NCI-H526 (cell line): ENCODE measurements at regions not wholly inside any gene's neighbourhood (a gene's known extent, or its start where the extent isn't known, plus 50 kb on each side); places are given as distances from the start of the nearest gene placed in this dataset.

Experiments used
- DNase-seq, 2 experiments: peaks; one replicate each; lab custom pipeline; 2025; lab: John Stamatoyannopoulos, UW

DNA sequence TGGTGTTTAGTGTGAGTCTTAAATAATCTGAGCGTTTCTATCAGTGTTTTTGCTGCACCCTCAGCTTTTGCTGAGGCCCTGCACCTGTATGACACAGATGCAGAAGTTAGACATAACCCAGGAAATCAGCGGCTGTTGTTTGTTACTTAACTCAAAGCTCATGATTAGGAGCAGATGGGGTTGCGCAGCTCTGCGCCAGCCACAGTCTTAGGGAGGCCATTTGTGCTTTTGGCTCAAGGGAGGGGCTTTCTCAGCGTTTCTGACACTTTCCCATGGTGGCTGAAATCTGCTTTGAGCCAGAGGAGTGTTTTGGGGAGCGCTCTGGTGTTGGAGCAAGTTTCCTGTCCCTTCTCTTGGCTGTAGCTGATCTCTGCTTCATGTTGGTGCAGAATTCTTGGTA, 433.8 kb downstream of the NAF1 start:
- no peak for DNase-seq

DNA sequence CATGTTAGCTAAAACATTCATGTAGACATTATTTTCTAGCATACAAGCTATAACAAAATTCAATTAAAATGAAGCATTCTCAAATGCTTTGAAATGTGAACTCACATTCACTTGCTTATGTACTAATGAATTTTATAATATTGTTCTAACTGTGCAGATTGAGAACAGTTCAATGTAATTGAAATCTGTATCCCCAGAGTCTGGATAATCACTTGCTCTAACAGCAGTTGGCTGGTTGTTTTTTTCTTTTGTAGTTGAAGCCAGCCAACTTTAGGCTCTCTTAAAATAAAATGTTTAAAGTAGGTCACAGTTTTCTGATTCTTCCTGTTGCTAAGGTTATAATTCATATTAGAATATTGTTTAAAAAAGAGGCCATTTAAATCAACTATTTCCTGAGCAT, 438.9 kb downstream of the NAF1 start:
- no peak for DNase-seq

DNA sequence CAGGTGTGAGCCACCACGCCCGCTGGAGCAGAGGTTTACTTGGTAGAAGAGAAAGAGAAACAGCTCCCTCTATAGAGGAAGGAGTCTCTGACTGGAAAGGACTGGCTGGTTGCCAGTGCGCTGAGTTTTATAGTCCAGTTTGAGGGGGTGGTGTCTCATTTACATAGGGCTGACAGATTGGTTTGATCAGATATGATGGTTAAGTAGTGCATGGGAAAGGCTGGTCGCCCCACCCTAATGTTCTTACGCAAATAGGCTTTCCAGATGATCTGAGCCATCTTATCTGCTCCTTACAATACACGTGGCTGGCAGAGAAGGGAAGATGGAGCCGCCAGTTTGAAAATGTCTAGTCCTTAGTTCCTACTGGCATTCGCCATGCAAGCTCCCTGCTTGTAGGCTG, 439.5 kb downstream of the NAF1 start:
- peak in 1 of 2 experiments; percentile 25 for DNase-seq

DNA sequence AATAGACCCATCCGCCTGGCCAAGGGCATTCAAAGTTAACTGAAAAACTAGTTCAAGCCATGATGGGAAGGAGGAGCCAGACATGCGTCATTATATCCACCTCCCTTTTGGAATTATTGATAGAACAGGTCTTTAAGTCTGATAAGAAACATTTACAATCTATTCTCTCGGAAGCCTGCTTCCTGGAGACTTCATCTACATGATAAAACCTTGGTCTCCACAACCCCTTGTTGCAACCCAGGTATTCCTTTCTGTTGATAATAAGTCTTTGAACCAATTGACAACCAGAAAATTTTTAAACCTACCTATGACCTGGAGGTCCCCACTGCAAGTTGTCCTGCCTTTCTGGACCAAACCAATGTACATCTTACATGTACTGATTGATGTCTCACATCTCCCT, 451.3 kb downstream of the NAF1 start:
- DNase-seq: no peak

DNA sequence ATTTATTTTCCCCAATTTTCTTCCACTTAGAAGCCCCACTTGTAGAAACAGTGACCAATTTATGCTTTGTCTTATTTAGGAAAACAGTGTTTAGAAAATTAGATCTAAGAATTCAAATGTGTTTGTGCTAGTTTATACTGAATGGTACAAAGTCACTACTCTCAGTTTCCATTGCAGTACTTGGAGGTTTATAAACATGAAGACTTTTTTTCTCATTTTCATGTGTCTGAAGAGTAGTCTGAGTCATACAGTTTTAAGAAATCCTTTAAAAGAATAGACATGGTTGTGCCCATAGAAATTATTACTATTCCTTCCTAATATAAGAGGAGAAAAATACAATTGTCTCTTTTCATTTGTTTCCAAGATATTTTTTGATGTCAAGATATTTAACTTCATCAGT, 458.7 kb downstream of the NAF1 start:
- DNase-seq: no peak

DNA sequence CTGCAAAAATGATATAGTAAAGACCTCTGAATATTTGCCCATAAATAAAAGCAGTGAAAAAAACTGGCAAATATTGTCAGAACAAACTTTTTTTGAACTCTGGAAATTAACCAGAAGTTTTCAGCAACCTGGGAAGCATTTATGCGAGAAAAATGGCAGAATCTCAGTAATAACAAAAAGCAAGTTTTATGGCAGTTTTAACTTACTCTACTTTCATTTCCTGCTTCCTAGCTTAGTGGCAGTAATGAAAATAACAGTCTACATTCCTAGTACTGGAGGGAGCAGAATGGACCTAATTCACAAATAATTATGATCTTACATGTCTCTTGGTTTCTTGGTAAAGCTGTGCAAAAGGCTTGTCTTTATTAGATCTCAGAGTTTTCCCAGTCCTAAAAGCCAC, 460.1 kb downstream of the NAF1 start:
- no peak for DNase-seq

DNA sequence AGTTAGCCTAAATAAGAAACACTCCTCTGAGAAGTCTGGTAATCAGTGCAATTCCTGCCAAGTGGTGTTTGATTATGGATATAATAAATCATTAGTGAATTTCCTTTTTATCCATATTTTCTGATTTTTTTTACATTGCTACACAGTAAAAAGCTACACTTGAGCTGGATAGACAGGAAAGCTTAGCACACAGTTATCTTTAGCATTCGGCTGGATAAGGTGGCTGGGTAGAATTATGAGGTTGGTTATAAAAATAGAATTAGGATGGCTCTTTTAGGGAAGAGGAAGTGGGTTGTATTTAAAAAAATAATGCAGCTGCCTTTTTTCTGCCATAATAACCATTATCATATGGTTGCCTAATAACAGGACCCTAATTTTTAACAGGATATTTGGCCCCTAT, 460.6 kb downstream of the NAF1 start:
- DNase-seq: no peak

DNA sequence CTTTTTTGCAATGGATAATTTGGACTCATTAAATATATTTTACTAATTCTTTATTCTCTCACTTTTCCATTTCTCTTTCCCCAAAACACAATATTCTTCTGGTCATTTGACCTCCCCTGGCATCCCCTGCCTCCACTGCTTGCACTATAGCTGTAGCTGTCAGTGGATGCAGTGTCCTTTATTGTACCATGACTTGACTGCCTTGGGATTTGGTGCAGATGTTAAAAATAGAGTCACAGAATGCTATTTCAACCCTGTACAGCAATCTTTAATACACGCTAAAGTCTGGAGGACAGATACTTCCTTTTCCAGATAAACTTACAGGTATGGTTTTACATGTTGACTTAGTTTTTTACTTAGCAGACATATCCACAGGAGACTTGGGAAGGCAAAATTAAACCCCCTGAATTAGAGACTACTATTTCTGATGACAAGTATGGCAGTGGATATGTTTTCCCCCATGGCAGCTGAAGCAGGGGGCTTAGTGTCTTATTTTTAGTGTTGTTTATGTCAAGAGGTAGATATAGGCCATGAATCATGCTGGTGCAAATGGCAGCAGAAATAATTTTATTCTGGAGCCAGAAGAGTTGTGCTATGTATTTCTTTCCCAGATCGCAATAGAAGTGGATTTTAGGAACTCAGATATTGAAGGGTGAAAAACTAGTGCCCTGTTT, 461.4 kb downstream of the NAF1 start:
- no peak for DNase-seq

DNA sequence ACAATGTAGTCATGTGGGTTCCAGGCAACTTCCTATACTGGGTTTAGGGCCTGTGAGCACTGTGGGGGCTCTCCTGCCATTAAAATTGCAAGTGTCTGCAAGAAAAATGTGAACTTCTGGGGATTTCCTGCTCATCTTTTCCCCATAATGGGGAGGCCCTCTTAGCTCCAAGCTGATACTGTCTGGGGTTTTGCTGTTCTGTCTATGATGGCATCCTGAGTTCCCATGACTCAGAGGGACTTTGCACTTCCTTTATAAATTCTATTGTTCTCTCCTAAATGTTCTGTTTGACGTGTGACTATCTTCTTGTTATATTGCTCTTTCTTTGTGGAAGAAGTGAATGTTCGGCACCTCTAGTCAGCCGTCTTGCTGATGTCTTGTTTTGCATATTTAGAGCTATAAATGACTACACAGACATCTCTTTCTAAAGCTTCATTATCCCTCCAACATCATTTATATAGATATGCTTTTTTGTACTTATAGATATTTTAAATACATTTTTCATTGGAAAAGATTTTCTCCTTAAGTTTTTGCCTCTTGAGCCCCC, 465.8 kb downstream of the NAF1 start:
- no peak for DNase-seq

DNA sequence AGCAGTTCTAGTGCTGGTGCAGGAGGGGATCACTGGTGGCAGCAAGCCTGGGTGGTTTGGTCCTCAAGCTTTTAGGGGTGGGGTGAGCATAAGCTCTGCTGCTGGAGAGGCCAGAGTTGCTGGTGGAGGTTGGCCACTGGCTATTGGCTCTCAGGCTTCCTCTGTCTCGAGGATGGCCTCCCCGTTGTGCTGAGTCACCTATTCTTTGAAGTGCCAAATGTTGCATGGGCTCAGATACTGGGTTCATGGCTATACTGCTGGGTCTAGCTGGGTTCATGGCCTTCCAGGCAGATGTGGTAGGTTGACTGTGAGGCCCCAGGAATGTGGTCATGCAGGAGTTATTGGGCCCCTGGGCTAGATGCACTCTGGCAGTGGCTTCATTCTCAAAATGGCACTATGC, 466.3 kb downstream of the NAF1 start:
- no peak for DNase-seq

DNA sequence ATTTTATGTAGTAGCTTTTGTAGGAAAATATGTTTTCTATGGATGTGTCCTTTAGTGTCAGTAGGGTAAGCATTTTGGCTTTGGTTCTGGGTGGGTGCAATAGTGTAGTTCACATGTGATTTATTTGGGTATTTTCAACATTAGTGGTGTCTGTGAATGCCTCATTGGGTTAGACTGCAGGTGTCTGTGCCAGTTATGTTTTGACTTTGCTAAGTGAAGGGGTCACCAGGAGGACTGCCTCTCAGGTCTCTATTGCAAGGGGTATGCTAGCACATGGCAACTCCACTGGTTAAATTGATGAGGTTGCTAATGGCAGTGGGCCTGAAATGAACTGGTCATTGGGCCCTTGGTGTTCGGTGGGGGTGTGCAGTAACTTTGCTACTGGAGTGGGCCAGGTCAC, 467.1 kb downstream of the NAF1 start:
- DNase-seq: no peak

DNA sequence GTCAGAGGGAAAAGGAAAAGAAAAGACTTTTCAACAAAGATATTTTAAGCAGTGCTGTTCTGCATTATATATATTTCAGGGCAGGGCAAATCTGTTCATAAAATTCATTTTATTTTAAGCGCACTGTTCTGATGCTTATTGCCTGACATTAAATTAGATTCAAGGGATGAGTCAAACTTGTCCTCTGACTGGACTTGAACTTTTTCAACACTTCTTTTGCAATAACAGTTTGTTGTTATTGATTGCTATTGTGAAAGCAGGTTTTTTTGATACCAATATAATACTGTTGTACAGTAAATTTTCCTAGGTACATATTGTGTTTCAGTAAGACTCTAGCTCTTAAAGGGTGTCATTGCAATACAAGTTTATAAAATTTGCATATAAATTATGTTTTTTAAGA, 481.3 kb downstream of the NAF1 start:
- DNase-seq: no peak

DNA sequence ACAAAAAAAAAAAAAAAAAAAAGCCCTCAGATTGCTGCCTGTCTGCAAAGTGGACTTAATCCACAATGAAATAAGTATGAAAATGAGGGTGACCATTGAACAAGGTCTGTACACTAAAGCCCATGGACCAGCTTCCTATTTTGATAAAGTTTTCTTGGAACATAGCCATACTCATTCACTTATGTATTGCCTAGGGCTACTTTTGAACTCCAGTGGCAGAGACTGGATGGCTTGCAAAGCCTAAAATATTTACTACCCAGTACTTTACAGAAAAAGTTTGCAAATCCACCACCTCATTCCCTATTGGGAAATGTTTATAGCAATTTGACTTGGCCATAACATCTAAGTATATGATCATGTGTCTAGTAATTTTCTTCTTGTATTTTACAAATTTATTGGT, 481.7 kb downstream of the NAF1 start:
- DNase-seq: no peak

DNA sequence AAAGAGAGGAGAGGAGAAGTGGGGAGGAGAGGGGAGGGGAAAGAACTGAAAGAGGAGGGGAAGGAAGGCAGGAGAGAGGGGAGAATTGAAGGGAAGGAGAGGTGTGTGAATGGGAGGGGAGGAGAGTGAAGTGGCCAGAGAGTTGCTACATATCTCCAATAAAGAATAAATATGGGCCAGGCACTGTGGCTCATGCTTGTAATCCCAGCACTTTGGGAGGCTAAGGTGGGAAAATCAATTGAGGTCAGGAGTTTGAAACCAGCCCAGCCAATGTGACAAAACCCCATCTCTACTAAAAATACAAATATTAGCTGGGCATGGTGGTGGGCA, 482.4 kb downstream of the NAF1 start:
- no peak for DNase-seq

DNA sequence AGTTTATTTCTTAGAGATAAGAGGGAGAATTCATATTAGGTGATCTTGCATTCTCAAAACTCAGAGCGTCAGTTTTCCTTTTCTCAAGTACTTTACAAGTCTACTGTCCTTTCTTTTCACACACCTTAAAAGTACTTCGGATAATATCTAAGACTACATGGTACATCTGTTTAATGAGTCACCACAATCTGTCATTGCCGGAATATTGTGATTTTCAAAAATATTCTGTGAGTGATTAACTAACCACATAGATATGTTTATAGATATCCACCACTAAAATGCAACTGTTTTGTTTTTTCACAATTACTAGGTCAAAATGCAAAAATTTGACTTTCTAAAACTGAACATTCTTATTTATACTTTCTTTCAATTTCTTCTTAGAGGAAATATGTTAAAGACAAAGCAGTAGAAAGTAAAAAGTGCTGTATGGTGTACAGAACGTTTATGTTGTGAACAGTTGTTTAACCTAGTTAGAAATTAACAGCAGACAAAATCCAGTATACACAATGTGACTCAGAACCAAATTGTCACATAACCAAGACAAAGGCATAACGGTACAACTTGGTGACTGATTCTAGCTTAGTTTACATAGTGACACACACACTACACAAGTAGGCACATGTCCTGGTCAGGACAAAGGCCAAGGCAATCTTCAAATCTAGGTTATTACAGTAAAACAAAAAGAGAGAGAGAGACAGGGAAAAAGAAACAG, 482.9 kb downstream of the NAF1 start:
- DNase-seq: no peak

DNA sequence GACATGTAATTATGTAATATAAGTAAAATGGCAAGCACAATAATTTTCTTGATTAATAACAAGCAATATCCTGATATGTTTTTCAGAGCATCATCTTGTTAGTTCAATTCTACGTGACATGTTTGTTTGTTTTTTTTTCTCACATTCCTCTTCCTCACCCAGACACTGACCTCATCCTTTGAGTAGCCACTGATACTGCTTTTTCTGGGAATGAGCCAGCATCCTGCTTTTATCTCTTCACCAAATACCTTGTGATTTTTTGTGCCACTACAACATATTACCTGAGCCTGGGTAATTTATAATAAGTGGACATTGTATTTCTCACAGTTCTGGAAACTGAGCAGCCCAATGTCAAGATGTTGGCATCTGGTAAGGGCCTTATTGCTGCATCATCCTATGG, 484.0 kb downstream of the NAF1 start:
- DNase-seq: no peak

DNA sequence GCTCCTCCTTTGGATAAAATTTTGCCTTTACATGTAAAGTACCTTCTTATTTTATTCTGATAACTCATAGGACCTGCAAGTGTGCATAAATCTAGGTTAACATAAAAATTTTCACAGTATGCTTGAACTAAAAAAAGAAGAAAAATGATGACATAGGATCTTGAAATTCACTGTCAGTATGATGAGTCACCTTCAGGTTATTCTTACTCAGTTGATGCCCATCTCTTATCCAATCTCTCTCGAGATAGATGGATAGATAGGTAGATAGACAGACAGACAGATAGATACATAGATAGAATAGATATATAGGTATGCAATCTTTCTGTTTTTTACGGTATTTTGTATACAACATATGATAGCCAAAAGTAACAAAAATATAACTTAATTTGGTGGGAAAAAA, 485.5 kb downstream of the NAF1 start:
- DNase-seq: no peak

DNA sequence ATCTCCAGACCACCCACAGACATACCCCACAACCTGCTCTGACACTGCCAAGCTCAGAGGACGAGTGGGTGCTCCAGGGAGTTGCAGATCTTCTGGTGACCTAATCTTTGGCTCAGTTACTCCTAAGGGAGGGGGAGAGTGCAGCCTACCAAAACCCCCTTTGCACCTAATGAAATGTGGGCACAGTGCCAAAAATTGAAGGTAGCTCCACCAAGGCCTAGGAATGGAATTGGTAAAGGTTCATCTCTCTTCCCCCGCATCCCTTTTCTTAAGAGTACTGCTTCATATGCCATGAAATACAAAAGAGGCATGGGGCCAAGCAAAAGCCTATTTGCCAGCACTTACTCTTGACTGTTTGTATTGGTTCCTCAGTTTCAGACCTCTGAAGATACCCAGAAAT, 491.0 kb downstream of the NAF1 start:
- no peak for DNase-seq

DNA sequence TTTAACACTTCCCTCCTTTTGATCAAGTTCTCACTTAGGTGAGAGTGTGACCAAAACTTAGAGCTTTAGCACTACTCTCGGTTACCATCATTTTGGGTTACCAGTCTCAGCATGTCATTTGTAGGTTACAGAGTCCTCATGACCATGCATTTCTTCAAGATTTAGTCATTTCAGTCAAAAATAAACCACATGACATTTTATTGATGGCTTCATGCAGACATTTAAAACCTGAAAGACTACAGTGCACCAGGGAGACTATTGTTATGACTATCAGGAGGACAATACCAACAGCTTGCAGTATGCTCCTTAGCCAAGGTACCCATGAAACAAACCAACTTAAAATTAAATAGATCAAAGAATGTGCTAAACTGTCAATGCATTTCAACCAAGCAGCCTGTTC, 498.1 kb upstream of the FSTL5 start:
- no peak for DNase-seq

DNA sequence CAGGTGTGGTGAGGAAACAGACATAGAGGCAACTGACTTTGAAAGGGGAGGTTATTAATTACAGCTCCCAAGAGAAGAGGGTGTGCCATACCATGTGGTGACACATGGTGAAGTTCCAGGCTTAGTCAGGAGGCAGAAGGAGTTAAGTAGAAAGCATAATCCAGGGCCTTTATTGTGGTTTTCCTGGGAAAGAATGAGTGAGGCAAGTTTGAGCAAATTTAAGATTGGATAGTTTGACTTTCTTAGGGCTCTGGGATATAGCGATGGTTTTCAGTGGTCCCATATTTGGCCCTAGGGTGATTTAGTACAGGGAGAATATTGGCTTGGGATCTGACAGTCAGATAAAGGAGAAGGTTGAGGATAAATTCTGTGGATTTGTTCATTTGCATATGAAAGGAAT, 495.9 kb upstream of the FSTL5 start:
- no peak for DNase-seq

DNA sequence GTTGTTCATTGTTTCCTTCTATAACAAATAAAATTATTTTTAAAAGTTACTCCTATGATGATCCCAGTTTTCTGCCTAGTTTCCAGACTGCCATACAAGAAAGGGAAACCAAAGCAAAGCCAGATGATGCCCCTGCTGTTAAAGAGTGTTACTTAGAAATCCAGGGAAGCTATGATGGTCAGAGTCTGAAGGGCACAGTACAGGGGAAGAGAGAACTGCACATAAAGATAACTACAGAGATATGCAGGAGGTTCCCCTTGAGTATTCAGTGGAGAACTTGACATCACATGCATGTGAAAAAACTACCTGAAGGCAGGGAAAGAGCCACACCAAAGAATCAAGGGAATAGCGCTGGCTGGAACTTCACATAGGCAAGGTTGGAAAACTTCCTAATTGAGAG, 494.2 kb upstream of the FSTL5 start:
- no peak for DNase-seq

DNA sequence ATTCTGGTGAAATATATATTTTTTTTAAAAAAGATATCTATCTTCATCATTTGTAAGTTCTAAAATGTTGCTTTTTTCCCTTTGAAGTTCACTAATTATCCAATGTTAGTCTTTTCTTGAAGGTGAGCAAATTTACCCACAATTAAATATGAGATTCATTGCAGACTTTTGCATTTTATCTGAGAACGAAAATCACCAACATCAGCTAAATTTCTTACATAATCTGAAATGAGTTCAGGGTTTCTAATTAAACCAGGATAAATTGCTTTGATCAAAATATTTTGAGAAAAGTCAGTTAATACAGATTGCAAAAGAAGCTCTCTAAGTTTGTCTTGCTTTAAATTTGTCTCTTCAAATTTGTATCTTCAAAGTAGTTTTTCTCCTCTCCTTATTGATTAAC, 486.4 kb upstream of the FSTL5 start:
- DNase-seq: no peak

DNA sequence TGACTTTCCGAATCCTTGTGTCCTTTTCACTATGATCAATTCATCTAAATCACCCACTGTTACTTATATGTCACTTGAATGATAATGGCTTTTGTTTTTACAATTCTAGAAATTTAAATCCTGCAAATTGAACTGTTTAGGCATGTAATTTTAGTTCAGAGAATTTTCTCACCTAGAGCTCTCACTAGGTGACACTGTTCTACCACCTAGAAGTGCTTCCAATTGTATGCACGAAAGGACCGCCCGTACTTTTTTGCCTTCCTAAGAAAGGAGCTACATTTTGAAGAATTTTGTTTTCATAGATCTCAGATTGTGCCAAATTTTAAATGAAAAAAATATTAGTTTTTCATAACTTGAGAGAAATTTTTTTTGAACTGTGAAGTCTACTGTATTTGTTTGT, 481.6 kb upstream of the FSTL5 start:
- no peak for DNase-seq

DNA sequence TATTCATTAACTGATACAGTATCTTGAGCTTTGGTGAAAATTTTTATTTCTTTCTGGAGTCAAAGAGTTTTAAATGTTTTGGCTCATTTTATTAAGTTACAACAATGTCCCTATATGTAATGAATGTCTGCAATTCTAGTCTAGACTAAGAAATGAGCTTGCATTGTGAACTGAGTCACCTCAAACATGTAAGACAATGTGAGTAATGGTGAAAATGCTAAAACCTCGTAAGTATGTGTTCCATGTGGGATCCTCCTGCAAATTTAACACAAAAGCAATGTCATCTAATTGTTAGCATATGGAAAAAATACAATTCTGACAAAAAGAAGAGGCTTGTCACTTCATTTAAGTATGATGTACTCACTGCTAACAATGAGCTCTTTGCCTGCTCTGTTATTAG, 480.5 kb upstream of the FSTL5 start:
- no peak for DNase-seq
